HepG2 (cell line): ENCODE measurements at regions not wholly inside any gene's neighbourhood (a gene's known extent, or its start where the extent isn't known, plus 50 kb on each side); places are given as distances from the start of the nearest gene placed in this dataset.
A peak's percentile ranks its signal among the peaks of the same experiment; 100 is the strongest.

Experiments
- ATAC-seq: fragments of 200-7000 bp; cut with Tn5 transposase; 3 replicates; pipeline ENCODE4 v1.9.1; 2020; ENCODE audit warnings: mild to moderate bottlenecking, moderate library complexity
- BruUV-seq: library from RNA; stranded (reverse); fragments of 400-500 nt; replicated peaks from 2 replicates; lab custom pipeline; 2021; lab: Mats Ljungman, UMichigan
- CTCF ChIA-PET: fragments of 300-600 bp; formaldehyde crosslinking; extraction: SDS; loops from one replicate; lab custom pipeline; 2021; ENCODE audit warnings: low total read pairs, inconsistent platforms, low intra/inter-chr PET ratio; lab: Yijun Ruan, JAX
- POLR2A ChIA-PET: fragments of 350-600 bp; sonication (Branson Sonifier 250); formaldehyde crosslinking; loops from one replicate; lab custom pipeline; 2020; ENCODE audit warnings: antibody characterized with exemption, inconsistent platforms; lab: Yijun Ruan, JAX
- DNase-seq: peaks from one replicate; pipeline ENCODE4 v3.0.0-alpha.2; 2015; ENCODE audit warnings: low spot score
- FAIRE-seq: peaks from 3 replicates; lab custom pipeline; 2011; peaks lifted over from hg19 to GRCh38; lab: Jason Lieb, UNC
- H2AFZ ChIP-seq: one replicate; pipeline ENCODE4 v1.6.1; 2011; ENCODE audit warnings: low read length, inconsistent platforms
- H3K27ac ChIP-seq: fragments of 300-600 bp; 3 replicates; pipeline ENCODE4 v1.8.0; 2011; ENCODE audit warnings: mixed run types, mild to moderate bottlenecking, mixed read lengths, low read length, inconsistent platforms; ENCODE audit not compliant: insufficient read depth; ENCODE audit errors: extremely low read length
- H3K27me3 ChIP-seq, 2 experiments: fragments of 200-600 bp in 1 of 2; 2 replicates in 1 of 2; 3 replicates in 1 of 2; pipeline versions ENCODE4 v1.6.0 to v1.8.0; 2011; ENCODE audit warnings: low read length in 2 of 2, mild to moderate bottlenecking in 2 of 2, moderate library complexity in 2 of 2, inconsistent platforms in 1 of 2; ENCODE audit not compliant: insufficient read depth in 2 of 2, control insufficient read depth in 1 of 2
- H3K36me3 ChIP-seq, 2 experiments: fragments of 200-600 bp in 1 of 2; replicated peaks in 1 of 2; 2 replicates in 1 of 2; 3 replicates in 1 of 2; pipeline versions ENCODE4 v1.5.1 to v1.8.0; 2011; ENCODE audit warnings: low read length in 2 of 2, inconsistent platforms in 1 of 2; ENCODE audit not compliant: insufficient read depth in 2 of 2, control insufficient read depth in 1 of 2
- H3K4me1 ChIP-seq: 2 replicates; pipeline ENCODE4 v1.5.1; 2012; ENCODE audit warnings: low read length, inconsistent platforms; ENCODE audit not compliant: insufficient read depth
- H3K4me2 ChIP-seq: 2 replicates; pipeline ENCODE4 v1.6.0; 2011; ENCODE audit warnings: low read depth, low read length, inconsistent platforms
- H3K4me3 ChIP-seq, 3 experiments: fragments of 200-600 bp in 1 of 3; sonication (generic), shearing (Covaris generic) in 1 of 3; replicated peaks in 1 of 3; 2 replicates each; pipeline ENCODE4 v1.5.1; 2011 to 2016; ENCODE audit warnings: low read length in 3 of 3, inconsistent platforms in 2 of 3, low read depth in 2 of 3, mild to moderate bottlenecking in 2 of 3, control low read depth in 1 of 3, mixed read lengths in 1 of 3; ENCODE audit not compliant: insufficient read depth in 1 of 3
- H3K79me2 ChIP-seq: one replicate; pipeline ENCODE4 v1.6.1; 2011; ENCODE audit warnings: low read length, inconsistent platforms; ENCODE audit not compliant: insufficient read depth
- H3K9ac ChIP-seq: 2 replicates; pipeline ENCODE4 v1.6.0; 2011; ENCODE audit warnings: mild to moderate bottlenecking, low read depth, low read length, inconsistent platforms; ENCODE audit not compliant: insufficient read depth
- H3K9me3 ChIP-seq: 2 replicates; pipeline ENCODE4 v1.5.1; 2012; ENCODE audit warnings: mild to moderate bottlenecking, low read length
- H4K20me1 ChIP-seq: 2 replicates; pipeline ENCODE4 v1.6.0; 2011; ENCODE audit warnings: inconsistent platforms, mild to moderate bottlenecking, low read length, moderate library complexity; ENCODE audit not compliant: insufficient read depth
- FOXO4 ChIP-seq: sonication (generic); formaldehyde crosslinking; conservative IDR thresholded peaks from 2 replicates; pipeline ENCODE4 v1.8.1; 2023; ENCODE audit warnings: missing genetic modification reagents
- GATAD2A ChIP-seq: IDR thresholded peaks from 2 replicates; pipeline ENCODE4 v1.6.1; 2016
- NBN ChIP-seq: fragments of 450-650 bp; conservative IDR thresholded peaks from 2 replicates; pipeline ENCODE4 v1.6.1; 2017
- NR2F1 ChIP-seq, 2 experiments: fragments of 450-650 bp in 1 of 2; formaldehyde crosslinking in 1 of 2; IDR thresholded peaks; 2 replicates each; pipeline versions ENCODE4 v1.5.0 to v1.6.1; 2016 to 2020; ENCODE audit warnings: mild to moderate bottlenecking in 1 of 2, missing compliant biosample characterization in 1 of 2, missing genetic modification reagents in 1 of 2, moderate library complexity in 1 of 2
- PATZ1 ChIP-seq: sonication (generic); formaldehyde crosslinking; IDR thresholded peaks from 2 replicates; pipeline ENCODE4 v1.4.0; 2020; ENCODE audit warnings: missing genetic modification reagents
- PCBP2 ChIP-seq: fragments of 200-400 bp; formaldehyde crosslinking; optimal IDR thresholded peaks from 2 replicates; pipeline ENCODE3; 2018; ENCODE audit warnings: low read length, low read depth; ENCODE audit not compliant: poor library complexity, severe bottlenecking
- YEATS2 ChIP-seq: sonication (generic); formaldehyde crosslinking; IDR thresholded peaks from 2 replicates; pipeline ENCODE4 v1.4.0; 2020; ENCODE audit warnings: missing genetic modification reagents, borderline replicate concordance
- ZBTB37 ChIP-seq: sonication (generic); formaldehyde crosslinking; IDR thresholded peaks from 2 replicates; pipeline ENCODE4 v1.4.0; 2020; ENCODE audit warnings: mild to moderate bottlenecking, missing genetic modification reagents
- ZBTB42 ChIP-seq: sonication (generic); formaldehyde crosslinking; IDR thresholded peaks from 2 replicates; pipeline ENCODE4 v1.5.0; 2020; ENCODE audit warnings: mild to moderate bottlenecking, missing genetic modification reagents
- ZHX1 ChIP-seq: sonication (generic); formaldehyde crosslinking; IDR thresholded peaks from 2 replicates; pipeline ENCODE4 v1.8.1; 2022; ENCODE audit warnings: low read depth, mild to moderate bottlenecking, missing genetic modification reagents
- ZNF224 ChIP-seq: sonication (generic); formaldehyde crosslinking; IDR thresholded peaks from 2 replicates; pipeline ENCODE4 v1.5.0; 2020; ENCODE audit warnings: mild to moderate bottlenecking, missing genetic modification reagents
- ZNF263 ChIP-seq: sonication (generic); formaldehyde crosslinking; IDR thresholded peaks from 2 replicates; pipeline ENCODE4 v1.4.0; 2020; ENCODE audit warnings: missing genetic modification reagents
- ZNF350 ChIP-seq: sonication (generic); formaldehyde crosslinking; IDR thresholded peaks from 2 replicates; pipeline ENCODE4 v1.4.0; 2020; ENCODE audit warnings: mild to moderate bottlenecking, low read depth, missing genetic modification reagents, borderline replicate concordance
- ZNF446 ChIP-seq: sonication (generic); formaldehyde crosslinking; IDR thresholded peaks from 2 replicates; pipeline ENCODE4 v1.5.0; 2020; ENCODE audit warnings: mild to moderate bottlenecking, missing genetic modification reagents
- ZNF570 ChIP-seq: sonication (generic); formaldehyde crosslinking; IDR thresholded peaks from 2 replicates; pipeline ENCODE4 v1.4.0; 2020; ENCODE audit warnings: mild to moderate bottlenecking, missing genetic modification reagents, borderline replicate concordance
- ZNF577 ChIP-seq: sonication (generic); formaldehyde crosslinking; IDR thresholded peaks from 2 replicates; pipeline ENCODE4 v1.4.0; 2020; ENCODE audit warnings: mild to moderate bottlenecking, low read depth, missing genetic modification reagents, borderline replicate concordance
- ZNF766 ChIP-seq: sonication (generic); formaldehyde crosslinking; IDR thresholded peaks from 2 replicates; pipeline ENCODE4 v1.5.0; 2020; ENCODE audit warnings: missing genetic modification reagents, borderline replicate concordance
- ZSCAN22 ChIP-seq: sonication (generic); formaldehyde crosslinking; IDR thresholded peaks from 2 replicates; pipeline ENCODE4 v1.4.0; 2020; ENCODE audit warnings: mild to moderate bottlenecking, missing genetic modification reagents
- WGBS: methylation state at CpG from one replicate; pipeline ENCODE4 v1.1.6; 2017; ENCODE audit warnings: low lambda C conversion rate; 5-methylcytosine and 5-hydroxymethylcytosine counted together
- in situ Hi-C: cut with HindIII; loops from 2 replicates; pipeline ENCODE4 v1.10.0; 2017; ENCODE audit warnings: low pct_unique_long_range_greater_than_20kb; ENCODE audit not compliant: extremely low pct_ligation_motif_present
- intact Hi-C: fragments of 100-400 bp; cut with micrococcal nuclease; formaldehyde crosslinking; loops from one replicate; pipeline ENCODE4 v1.10.0; 2022; ENCODE audit not compliant: unreplicated experiment

GRCh38 chr6:37081042-37081607 is 75.7 kb downstream of the FGD2 start:
- Histone ChIP-seq H3K9ac (no peak overlapping the region), H3K4me1 (peaks cover 66% of the 10 kb centered on the region), H3K9me3 (no peaks in the 10 kb centered on the region), H3K27me3 (no peaks in the 10 kb centered on the region), H3K27ac (no peak overlapping the region), H3K79me2 (no peaks in the 10 kb centered on the region), H2AFZ (no peak overlapping the region), H3K4me3 (no peak overlapping the region), H3K4me2 (no peak overlapping the region), H3K36me3 (no peaks in the 10 kb centered on the region), H4K20me1 (no peaks in the 10 kb centered on the region)
- BruUV-seq = no TSS peak
- in situ Hi-C loops (no loop called here), intact Hi-C loops (no loop called here)
- DNase-seq (no peak), ATAC-seq (no peak), FAIRE-seq (no peak)
- 68% methylated on average over 7 of the region's 7 CpGs for WGBS
- ChIA-PET CTCF (no interaction called here), POLR2A (interaction anchor here (1.2 to 3.0 kb wide), 4 partner anchors 10 to 29 kb away, joined by 4 to 13 read pairs (median 6); no protein-coding TSS in a partner anchor)
- peak; percentile 39; the same call in 1 of the 2 replicates for TF ChIP-seq GATAD2A
- no peak for TF ChIP-seq ZNF577
- TF ChIP-seq ZNF570 = no peak
- no peak for TF ChIP-seq NR2F1 (CRISPR knock-in tag; IDR thresholded peaks at IDR 0.05)
- TF ChIP-seq ZNF766 (CRISPR knock-in tag) = no peak
- TF ChIP-seq ZBTB37 (CRISPR knock-in tag) = 0 out of 2 replicates have a peak, but pooled peaks have one; percentile 18
- no peak for TF ChIP-seq ZNF263 (CRISPR knock-in tag)
- no peak for TF ChIP-seq ZSCAN22 (CRISPR knock-in tag)
- TF ChIP-seq PCBP2 = no peak
- TF ChIP-seq FOXO4 (CRISPR knock-in tag) = no peak
- TF ChIP-seq ZNF446 (CRISPR knock-in tag) = no peak
- TF ChIP-seq NBN = no peak
- no peak for TF ChIP-seq YEATS2 (CRISPR knock-in tag)
- peak; percentile 73; the same call in 1 of the 2 replicates for TF ChIP-seq PATZ1 (CRISPR knock-in tag)
- TF ChIP-seq ZHX1 (CRISPR knock-in tag) = no peak
- no peak for TF ChIP-seq ZBTB42 (CRISPR knock-in tag)
- TF ChIP-seq ZNF224 (CRISPR knock-in tag) = no peak
- no peak for TF ChIP-seq ZNF350
